ENCODE measurements at regions not wholly inside any gene's neighbourhood (a gene's known extent, or its start where the extent isn't known, plus 50 kb on each side); places are given as distances from the start of the nearest gene placed in this dataset.
"Not testable (repeated sequence)": the region's sequence is repeated elsewhere in the genome, so short reads cannot be mapped to it uniquely, and the experiment has no call there.

DNA sequence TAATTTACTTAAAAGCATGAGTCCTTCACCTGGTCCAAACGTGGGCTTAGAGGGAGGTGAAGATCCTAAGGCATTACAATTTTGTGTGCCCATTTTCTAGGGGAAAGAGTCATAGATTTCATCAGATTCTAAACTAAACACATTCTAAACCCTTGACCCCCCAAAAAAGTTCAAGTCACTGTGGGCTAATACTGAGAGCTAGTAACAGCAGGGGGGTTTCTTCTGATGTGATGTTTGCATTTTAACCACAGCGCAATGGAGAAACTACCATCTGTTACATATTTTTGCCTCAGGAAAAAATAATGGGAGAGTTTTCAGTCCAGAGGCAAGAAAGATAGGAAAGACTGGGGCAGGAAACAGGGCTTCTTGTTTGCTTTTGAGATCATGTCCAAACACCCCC, 110.8 kb upstream of the SLC1A3 start:
- H3K27me3 ChIP-seq (ENCODE audit: control insufficient read depth, insufficient read depth, low read length), result no peaks in the 10 kb centered on the region
- no peaks in the 10 kb centered on the region for H3K36me3 ChIP-seq (replicated peaks; ENCODE audit: control insufficient read depth, insufficient read depth, low read length)
- no peak for DNase-seq
- H3K4me3 ChIP-seq (ENCODE audit: insufficient read depth, low read depth, low read length), result no peak overlapping the region

DNA sequence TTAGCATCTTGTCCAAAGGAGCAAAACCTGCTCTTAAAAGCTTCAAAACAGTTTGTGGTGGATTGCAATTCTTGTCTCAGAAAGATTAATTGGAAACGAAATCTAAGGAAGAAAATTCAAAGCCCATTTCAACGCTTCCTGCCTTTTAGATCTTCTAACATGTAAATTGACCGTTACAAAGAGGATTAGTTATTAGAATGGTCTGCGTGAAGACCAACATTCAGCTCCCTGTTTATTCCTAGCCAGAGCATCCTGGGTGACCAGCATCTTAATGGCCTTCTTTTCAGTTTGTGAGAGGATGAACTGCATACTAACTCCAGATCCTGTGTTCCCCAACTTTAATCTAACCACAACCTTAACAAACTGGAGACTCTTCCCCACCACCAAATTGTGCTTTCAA, 109.9 kb upstream of the SLC1A3 start:
- DNase-seq, result no peak
- H3K27me3 ChIP-seq (ENCODE audit: control insufficient read depth, insufficient read depth, low read length), result no peaks in the 10 kb centered on the region
- no peak overlapping the region for H3K4me3 ChIP-seq (ENCODE audit: insufficient read depth, low read depth, low read length)
- no peaks in the 10 kb centered on the region for H3K36me3 ChIP-seq (replicated peaks; ENCODE audit: control insufficient read depth, insufficient read depth, low read length)

GRCh38 chr5:36502608-36503007, 103.8 kb upstream of the SLC1A3 start:
- no peak overlapping the region for H3K4me3 ChIP-seq (ENCODE audit: insufficient read depth, low read depth, low read length)
- no peaks in the 10 kb centered on the region for H3K36me3 ChIP-seq (replicated peaks; ENCODE audit: control insufficient read depth, insufficient read depth, low read length)
- no peak for DNase-seq
- H3K27me3 ChIP-seq (ENCODE audit: control insufficient read depth, insufficient read depth, low read length), result no peaks in the 10 kb centered on the region

GRCh38 chr5:36505021-36505420, 101.4 kb upstream of the SLC1A3 start:
- DNase-seq, result no peak
- H3K4me3 ChIP-seq (ENCODE audit: insufficient read depth, low read depth, low read length), result no peak overlapping the region
- H3K36me3 ChIP-seq (replicated peaks; ENCODE audit: control insufficient read depth, insufficient read depth, low read length), result no peaks in the 10 kb centered on the region
- no peaks in the 10 kb centered on the region for H3K27me3 ChIP-seq (ENCODE audit: control insufficient read depth, insufficient read depth, low read length)

DNA sequence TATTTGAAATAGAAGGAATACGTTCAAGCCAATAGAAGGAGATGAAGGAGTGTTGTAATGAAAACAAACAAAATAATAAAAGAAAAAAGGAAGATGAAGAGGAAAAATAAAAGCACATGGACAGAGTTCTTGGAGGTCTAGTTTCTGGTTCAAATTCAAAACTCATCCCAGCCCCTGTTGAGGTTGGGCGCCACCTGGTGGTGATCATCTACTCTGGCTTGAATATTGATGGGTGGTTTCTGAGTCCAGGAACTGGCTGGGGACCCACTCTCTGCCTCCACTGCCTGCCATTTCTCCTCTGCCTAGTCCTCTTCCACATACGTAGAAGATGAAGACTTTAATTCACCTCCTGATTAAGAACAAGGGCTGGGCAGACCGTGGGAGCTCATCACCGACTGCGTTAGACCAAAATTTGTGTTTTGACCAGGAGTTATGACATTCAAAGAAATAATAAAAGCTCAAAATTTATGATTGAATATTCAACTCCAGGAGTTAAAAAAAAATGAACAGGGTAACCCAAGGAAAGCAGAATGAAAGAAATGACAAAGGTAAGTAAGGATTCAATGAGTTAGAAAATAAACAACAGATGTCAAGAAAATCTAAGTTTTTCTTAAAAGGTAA, 99.0 kb upstream of the SLC1A3 start:
- Histone ChIP-seq H3K27me3 (ENCODE audit: control insufficient read depth, insufficient read depth, low read length) (no peaks in the 10 kb centered on the region), H3K4me3 (ENCODE audit: insufficient read depth, low read depth, low read length) (no peak overlapping the region), H3K36me3 (replicated peaks; ENCODE audit: control insufficient read depth, insufficient read depth, low read length) (no peaks in the 10 kb centered on the region)
- DNase-seq, result peak; percentile 57

GRCh38 chr5:36508331-36508730, 98.1 kb upstream of the SLC1A3 start:
- DNase-seq; H3K4me3 ChIP-seq (ENCODE audit: insufficient read depth, low read depth, low read length); H3K36me3 ChIP-seq (replicated peaks; ENCODE audit: control insufficient read depth, insufficient read depth, low read length); H3K27me3 ChIP-seq (ENCODE audit: control insufficient read depth, insufficient read depth, low read length): not testable (repeated sequence)

GRCh38 chr5:36513647-36514046, 92.8 kb upstream of the SLC1A3 start:
- not testable (repeated sequence) for DNase-seq

DNA sequence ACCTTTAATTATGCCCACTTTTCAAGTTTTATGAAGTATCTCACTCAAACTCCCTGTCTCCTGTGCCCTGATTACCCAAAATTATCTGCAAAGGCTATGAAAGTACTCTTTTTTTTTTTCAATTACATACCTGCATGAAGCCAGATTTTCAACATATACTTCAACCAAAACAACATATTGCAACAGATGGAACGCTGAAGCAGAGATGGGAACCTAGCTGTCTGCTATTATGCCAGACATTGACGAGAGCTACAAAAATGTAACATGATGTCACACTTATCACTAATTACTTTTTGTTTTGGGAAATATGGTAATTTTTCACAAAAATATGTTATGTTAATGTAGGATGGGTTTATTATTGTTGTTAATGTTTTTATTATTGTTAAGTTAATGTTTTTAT, 86.5 kb upstream of the SLC1A3 start:
- DNase-seq, result no peak
- Histone ChIP-seq H3K27me3 (ENCODE audit: control insufficient read depth, insufficient read depth, low read length) (no peaks in the 10 kb centered on the region), H3K36me3 (replicated peaks; ENCODE audit: control insufficient read depth, insufficient read depth, low read length) (no peaks in the 10 kb centered on the region), H3K4me3 (ENCODE audit: insufficient read depth, low read depth, low read length) (no peak overlapping the region)

More at GRCh38 chr5:36513647-36514046, 92.8 kb upstream of the SLC1A3 start:
- H3K27me3 ChIP-seq (ENCODE audit: control insufficient read depth, insufficient read depth, low read length); H3K36me3 ChIP-seq (replicated peaks; ENCODE audit: control insufficient read depth, insufficient read depth, low read length); H3K4me3 ChIP-seq (ENCODE audit: insufficient read depth, low read depth, low read length): not testable (repeated sequence)

GRCh38 chr5:36521219-36521618, 85.2 kb upstream of the SLC1A3 start:
- H3K36me3 ChIP-seq (replicated peaks; ENCODE audit: control insufficient read depth, insufficient read depth, low read length), result no peaks in the 10 kb centered on the region
- H3K27me3 ChIP-seq (ENCODE audit: control insufficient read depth, insufficient read depth, low read length), result no peaks in the 10 kb centered on the region
- DNase-seq, result no peak
- H3K4me3 ChIP-seq (ENCODE audit: insufficient read depth, low read depth, low read length), result no peak overlapping the region

DNA sequence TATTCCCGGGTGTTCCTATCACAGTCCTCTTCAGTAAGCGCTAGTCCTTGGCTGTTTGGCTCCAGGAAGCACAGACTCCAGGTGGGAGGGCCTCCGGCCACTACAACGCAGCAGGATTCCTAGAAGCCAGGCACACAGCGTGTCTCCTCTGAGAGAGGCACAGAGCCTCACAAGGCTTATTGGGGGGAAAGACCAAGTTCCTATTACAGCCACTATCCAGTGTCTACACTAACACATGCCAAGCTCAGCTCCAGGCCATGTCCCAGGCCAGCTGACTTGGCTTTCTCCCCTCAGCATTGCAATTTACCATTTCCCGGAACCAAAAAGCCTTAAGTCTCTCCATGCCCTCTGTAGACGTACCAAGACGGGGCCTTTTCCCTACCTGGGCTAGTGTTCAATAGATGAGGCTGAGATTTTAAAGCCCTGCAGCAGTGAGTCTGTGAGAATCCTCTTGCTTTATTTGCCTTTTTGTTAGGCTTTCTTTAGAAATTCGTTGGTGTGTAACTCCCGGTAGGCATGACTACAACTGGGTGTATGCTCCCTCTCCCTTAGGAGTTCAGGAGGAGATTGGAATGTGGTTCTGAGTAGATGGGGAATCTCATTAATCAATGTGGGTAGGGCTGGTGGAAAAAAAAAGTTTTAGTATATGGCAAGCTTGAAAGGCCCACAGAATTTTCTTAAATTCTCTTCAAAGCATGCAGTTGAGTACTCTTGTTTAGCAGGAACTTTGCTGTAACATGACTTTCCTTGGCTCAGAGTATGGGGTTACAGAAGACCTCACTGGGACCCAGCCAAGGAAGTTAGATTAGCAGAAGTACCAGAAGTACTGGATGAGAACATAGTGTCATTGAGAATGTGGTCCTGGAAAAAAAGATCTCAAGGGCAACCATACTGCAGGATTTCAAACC, 84.3 kb upstream of the SLC1A3 start:
- H3K4me3 ChIP-seq (ENCODE audit: insufficient read depth, low read depth, low read length), result no peak overlapping the region
- H3K27me3 ChIP-seq (ENCODE audit: control insufficient read depth, insufficient read depth, low read length), result no peaks in the 10 kb centered on the region
- H3K36me3 ChIP-seq (replicated peaks; ENCODE audit: control insufficient read depth, insufficient read depth, low read length), result no peaks in the 10 kb centered on the region
- no peak for DNase-seq

GRCh38 chr5:36522746-36523065, 83.7 kb upstream of the SLC1A3 start:
- Histone ChIP-seq H3K36me3 (replicated peaks; ENCODE audit: control insufficient read depth, insufficient read depth, low read length) (no peaks in the 10 kb centered on the region), H3K27me3 (ENCODE audit: control insufficient read depth, insufficient read depth, low read length) (no peaks in the 10 kb centered on the region), H3K4me3 (ENCODE audit: insufficient read depth, low read depth, low read length) (no peak overlapping the region)
- no peak for DNase-seq

DNA sequence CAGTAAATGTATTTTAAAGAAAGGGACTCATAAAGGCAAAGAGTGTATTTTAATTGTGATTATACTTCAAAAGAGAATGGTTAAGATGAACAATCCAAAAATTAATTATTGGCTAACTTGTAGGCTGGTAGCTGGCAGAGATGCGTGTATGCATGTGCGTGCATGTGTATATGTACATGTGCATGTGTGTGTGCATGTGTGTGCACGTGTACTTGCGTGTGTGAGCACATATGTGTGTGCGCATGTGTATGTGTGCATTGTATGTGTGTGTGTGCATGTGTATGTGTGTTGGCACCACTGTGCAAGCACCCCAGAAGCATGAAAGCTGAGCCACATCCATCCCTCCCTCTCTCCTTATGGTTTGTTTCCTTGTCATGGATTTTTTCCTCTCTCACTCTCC, 83.0 kb upstream of the SLC1A3 start:
- no peak overlapping the region for H3K4me3 ChIP-seq (ENCODE audit: insufficient read depth, low read depth, low read length)
- H3K36me3 ChIP-seq (replicated peaks; ENCODE audit: control insufficient read depth, insufficient read depth, low read length), result no peaks in the 10 kb centered on the region
- H3K27me3 ChIP-seq (ENCODE audit: control insufficient read depth, insufficient read depth, low read length), result no peaks in the 10 kb centered on the region
- no peak for DNase-seq

GRCh38 chr5:36523926-36524325, 82.5 kb upstream of the SLC1A3 start:
- no peak for DNase-seq
- Histone ChIP-seq H3K27me3 (ENCODE audit: control insufficient read depth, insufficient read depth, low read length) (no peaks in the 10 kb centered on the region), H3K36me3 (replicated peaks; ENCODE audit: control insufficient read depth, insufficient read depth, low read length) (no peaks in the 10 kb centered on the region), H3K4me3 (ENCODE audit: insufficient read depth, low read depth, low read length) (no peak overlapping the region)

GRCh38 chr5:36526537-36526936, 79.9 kb upstream of the SLC1A3 start:
- DNase-seq, result no peak
- no peak overlapping the region for H3K4me3 ChIP-seq (ENCODE audit: insufficient read depth, low read depth, low read length)
- no peaks in the 10 kb centered on the region for H3K36me3 ChIP-seq (replicated peaks; ENCODE audit: control insufficient read depth, insufficient read depth, low read length)
- no peaks in the 10 kb centered on the region for H3K27me3 ChIP-seq (ENCODE audit: control insufficient read depth, insufficient read depth, low read length)

- DNase-seq, result no peak
- no peaks in the 10 kb centered on the region for H3K36me3 ChIP-seq (replicated peaks; ENCODE audit: control insufficient read depth, insufficient read depth, low read length)
- H3K4me3 ChIP-seq (ENCODE audit: insufficient read depth, low read depth, low read length), result no peak overlapping the region
- no peaks in the 10 kb centered on the region for H3K27me3 ChIP-seq (ENCODE audit: control insufficient read depth, insufficient read depth, low read length)
Measured at GRCh38 chr5:36528588-36528987, 77.8 kb upstream of the SLC1A3 start.

Data from H7 (cell line).